Endothelial cell of umbilical vein (primary cell): ENCODE measurements at regions not wholly inside any gene's neighbourhood (a gene's known extent, or its start where the extent isn't known, plus 50 kb on each side); places are given as distances from the start of the nearest gene placed in this dataset.

Source experiments
- CTCF ChIP-seq, 2 donors: IDR thresholded peaks; 1 replicate in 1 of 2; 2 replicates in 1 of 2; pipeline ENCODE4 v1.5.1; 2011; ENCODE audit warnings: low read length in 2 of 2, mild to moderate bottlenecking in 2 of 2, moderate library complexity in 2 of 2, control low read depth in 1 of 2, inconsistent platforms in 1 of 2, low read depth in 1 of 2; ENCODE audit not compliant: insufficient read depth in 1 of 2; ENCODE audit errors: extremely low read depth in 1 of 2
- EZH2 ChIP-seq: IDR thresholded peaks from 2 replicates; pipeline ENCODE4 v1.6.1; 2012; ENCODE audit warnings: borderline replicate concordance, low read depth, mild to moderate bottlenecking, moderate library complexity, low read length, inconsistent platforms; ENCODE audit not compliant: severe bottlenecking
- FOS ChIP-seq: IDR thresholded peaks from 2 replicates; pipeline ENCODE4 v1.6.1; 2011; ENCODE audit warnings: mild to moderate bottlenecking, low read length, moderate library complexity, borderline replicate concordance; ENCODE audit not compliant: insufficient read depth
- MYC ChIP-seq: IDR thresholded peaks from one replicate; pipeline ENCODE4 v1.6.1; 2011; ENCODE audit warnings: mild to moderate bottlenecking, low read depth, low read length
- POLR2A ChIP-seq: IDR thresholded peaks from 2 replicates; pipeline ENCODE4 v1.6.1; 2012; ENCODE audit warnings: low read depth, mild to moderate bottlenecking, control low read depth, low read length
- POLR2AphosphoS5 ChIP-seq: IDR thresholded peaks from 2 replicates; pipeline ENCODE4 v1.6.1; 2012; ENCODE audit warnings: low read depth, mild to moderate bottlenecking, control low read depth, low read length, moderate library complexity; ENCODE audit not compliant: insufficient read depth

GRCh38 chr4:173802662-173803022 is 272.6 kb upstream of the HAND2 start:
- TF ChIP-seq POLR2A (no peak), EZH2 (no peak), CTCF (IDR thresholded peaks at IDR 0.05; ENCODE audit: extremely low read depth in 1 of 2, insufficient read depth in 1 of 2, low read depth in 1 of 2, low read length in 2 of 2) (no peak), FOS (no peak), POLR2AphosphoS5 (no peak), MYC (no peak)
